Globus pallidus (tissue), 1 donor: ENCODE measurements at regions not wholly inside any gene's neighbourhood (a gene's known extent, or its start where the extent isn't known, plus 50 kb on each side); places are given as distances from the start of the nearest gene placed in this dataset.

Experiments
- DNase-seq: peaks from one replicate; pipeline ENCODE4 v3.0.0-alpha.2; 2015; ENCODE audit warnings: low spot score

GRCh38 chr1:208513799-208514198, 269.6 kb upstream of the PLXNA2 start:
- DNase-seq: no peak

- no peak for DNase-seq
Observed at GRCh38 chr1:208515129-208515528, 270.9 kb upstream of the PLXNA2 start.

DNA sequence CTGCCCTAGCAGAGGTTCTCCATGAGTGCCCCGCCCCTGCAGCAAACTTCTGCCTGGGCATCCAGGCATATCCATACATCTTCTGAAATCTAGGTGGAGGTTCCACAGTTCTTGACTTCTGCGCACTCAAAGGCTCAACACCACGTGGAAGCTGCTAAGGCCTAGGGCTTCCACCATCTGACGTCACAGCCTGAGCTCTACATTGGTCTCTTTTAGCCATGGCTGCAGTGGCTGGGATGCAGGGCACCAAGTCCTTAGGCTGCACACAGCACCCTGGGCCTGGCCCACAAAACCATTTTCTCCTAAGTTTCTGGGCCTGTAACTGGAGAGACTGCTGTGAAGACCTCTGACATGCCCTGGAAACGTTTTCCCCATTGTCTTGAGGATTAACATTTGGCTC, 272.6 kb upstream of the PLXNA2 start:
- DNase-seq: no peak

- no peak for DNase-seq
Observed at GRCh38 chr1:208520438-208521099, 276.4 kb upstream of the PLXNA2 start.

GRCh38 chr1:208521534-208521933, 277.4 kb upstream of the PLXNA2 start:
- no peak for DNase-seq

DNA sequence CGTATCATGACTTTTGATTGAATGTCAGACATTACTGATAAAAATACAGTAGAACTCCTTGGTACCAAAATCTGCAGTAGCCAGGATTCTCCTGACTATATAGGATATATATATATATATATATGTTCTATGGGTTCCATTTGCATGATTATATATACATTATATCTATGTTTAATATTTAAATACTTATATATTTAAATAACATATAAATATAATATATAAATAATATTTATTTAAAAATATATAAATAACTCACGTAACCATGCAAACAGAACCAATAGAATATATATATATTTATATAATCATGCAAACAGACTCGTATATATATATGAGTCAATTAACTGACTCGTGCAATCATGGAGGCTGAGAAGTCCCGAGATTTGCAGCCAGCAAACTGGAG, 278.8 kb upstream of the PLXNA2 start:
- DNase-seq: no peak

DNA sequence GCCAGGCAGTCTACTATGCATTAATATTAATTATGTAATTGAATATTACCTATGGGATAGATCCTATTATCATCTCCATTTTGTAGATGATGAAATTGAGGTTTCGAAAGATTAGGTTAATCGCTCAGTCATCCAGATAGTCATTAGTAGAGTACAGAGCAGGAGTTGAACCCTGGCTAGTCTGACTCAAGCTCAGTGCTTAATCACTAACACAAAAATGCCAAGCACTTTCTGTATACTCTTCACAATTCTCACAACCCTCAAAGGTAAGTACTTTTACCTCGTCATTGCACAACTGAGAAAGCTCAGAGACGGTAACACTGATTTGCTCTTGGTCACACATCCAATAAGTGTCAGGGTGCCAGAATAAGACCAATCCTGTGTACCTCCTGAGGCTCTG, 280.2 kb upstream of the PLXNA2 start:
- DNase-seq: no peak

DNA sequence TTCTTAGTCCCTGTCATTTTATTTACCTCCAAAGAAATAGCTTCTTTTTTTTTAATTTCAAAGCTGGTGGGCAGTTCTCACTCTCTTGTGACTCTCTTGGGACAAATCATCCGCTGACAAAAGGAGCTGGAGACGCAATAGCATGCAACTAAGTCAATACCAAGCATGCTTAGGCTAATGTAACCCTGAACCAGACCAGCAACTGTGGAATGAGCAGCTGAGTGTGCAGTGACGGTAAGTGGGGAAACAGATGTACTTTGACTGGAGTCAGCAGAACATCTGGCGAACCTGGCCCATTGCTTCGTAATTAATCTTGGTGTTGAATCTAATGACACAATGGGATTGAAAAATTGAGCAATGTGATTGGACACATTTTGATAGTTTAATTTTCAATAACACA, 280.7 kb upstream of the PLXNA2 start:
- DNase-seq: no peak

- DNase-seq: no peak
Observed at GRCh38 chr1:208525417-208525816, 281.2 kb upstream of the PLXNA2 start.

- no peak for DNase-seq
Observed at GRCh38 chr1:208526613-208527125, 282.5 kb upstream of the PLXNA2 start.

DNA sequence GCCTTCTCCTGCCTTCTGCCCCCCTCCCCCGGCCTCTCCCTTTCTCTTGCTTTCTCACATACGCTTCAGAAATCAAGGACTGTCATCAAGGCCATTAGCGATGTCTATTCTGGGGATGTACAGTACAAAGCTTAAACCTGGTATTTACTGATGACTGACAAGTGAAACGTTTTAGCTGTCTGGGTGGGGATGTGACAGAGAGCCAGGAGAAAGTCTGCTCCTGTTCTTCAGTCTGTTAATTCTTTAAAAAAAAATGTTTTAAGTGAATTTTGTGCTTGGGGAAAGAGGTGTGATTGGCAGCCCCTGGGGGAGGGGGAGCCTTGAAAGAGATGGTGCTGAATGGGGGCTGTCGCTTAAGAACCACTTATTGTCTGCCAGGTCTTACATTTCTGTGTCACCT, 283.0 kb upstream of the PLXNA2 start:
- no peak for DNase-seq

DNA sequence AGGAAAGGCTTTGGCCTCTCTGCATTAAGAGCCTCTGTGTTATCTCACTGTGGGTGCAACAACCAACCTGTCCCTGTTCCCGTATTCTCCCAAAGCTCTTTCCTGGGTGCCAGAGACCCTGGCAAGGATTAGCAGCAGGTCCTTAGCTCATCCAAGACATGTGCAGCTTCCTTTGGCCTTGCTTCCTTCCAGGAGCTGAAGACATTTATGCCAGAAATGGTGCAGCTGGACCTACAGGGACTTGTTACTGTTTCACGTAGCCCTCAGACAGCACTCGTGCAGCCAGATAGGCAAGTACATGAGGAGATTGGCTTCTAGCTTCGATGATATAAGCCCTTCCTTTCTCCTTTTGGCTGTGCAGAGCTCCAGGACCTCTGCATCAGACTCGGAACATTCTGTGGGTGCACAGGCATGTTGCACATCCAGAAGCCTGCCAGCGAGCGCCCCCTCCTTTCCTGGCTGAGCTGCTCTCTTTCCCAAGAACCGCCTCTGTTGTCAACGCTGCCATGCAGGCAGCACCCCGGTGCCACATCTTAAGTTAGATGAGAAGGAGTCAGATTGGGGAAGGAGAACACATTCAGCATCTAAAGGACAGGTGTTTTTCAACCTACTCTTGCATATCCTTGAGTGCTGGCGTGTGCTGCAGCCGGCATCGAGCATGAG, 284.5 kb upstream of the PLXNA2 start:
- DNase-seq: no peak

DNA sequence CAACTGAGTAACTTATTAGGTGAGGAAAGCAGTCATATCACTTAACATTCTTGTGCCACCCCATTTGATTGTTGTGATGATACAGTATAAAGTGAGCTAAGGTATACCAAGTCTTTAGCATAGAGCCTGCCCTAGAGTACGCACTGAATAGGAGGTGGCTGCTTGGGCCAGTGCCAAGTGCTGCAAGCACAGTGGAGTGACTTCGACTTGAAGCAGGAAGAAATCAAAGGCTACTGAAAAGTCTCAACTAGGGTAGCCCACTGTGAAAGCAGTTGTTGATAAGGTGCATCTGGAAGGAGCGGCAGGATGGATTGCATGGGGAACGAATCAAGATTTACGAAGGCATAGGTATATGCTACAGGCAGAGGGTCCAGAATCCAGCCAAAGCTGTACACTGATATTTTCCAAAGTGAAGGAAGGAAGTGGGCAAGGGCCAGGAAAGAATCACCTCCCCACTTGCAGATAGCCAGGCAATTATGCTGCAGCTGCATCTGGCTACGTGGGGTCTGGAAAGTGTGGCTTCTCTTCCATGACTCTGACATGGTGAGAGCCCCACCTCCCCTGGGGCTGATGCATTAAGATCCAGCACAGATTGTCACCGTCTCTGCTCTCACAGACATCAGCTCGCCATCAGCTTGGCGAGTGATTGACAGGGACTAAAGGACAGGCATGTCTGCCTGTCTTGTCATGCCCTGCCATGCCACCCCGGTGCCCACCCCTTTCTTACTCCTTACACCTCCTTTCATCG, 287.0 kb upstream of the PLXNA2 start:
- DNase-seq: no peak

- DNase-seq: no peak
Observed at GRCh38 chr1:208533746-208534598, 289.8 kb upstream of the PLXNA2 start.

- DNase-seq: no peak
Observed at GRCh38 chr1:208534599-208534897, 290.4 kb upstream of the PLXNA2 start.

DNA sequence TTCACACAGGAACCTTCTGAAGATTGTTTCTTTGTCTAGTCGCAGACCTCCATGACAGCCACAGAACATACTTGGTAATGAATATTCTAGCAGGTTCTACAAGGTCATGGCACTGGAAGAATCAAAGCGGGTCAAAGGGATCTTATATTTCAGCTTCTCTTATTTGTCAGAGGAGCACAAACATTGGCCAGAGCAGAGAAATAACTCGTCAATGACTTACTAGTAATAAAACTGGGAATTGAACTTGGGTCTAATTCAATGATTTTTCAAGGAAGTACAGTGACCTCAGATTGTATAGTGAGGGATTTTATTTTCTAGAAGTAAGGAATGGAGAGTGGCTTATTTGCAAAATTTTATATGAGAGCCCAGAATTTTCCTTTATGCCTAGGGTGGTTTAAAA, 290.8 kb upstream of the PLXNA2 start:
- DNase-seq: no peak

DNA sequence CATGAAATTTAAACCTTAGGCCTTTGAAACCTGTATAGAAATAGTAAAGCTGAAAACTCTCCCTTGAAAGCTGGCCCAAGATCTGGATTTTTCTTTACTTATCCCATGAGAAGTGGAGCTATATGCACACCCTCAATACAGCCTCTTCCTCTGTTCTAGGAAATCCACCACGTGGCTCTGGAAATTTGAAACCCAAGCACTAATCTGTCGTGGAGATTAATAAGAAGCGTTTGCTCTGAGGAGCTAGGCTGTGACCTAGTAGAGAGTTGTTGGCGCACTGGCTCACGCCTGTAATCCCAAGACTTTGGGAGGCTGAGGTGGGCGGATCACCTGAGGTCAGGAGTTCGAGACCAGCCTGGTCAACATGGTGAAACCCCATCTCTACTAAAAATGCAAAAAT, 291.3 kb upstream of the PLXNA2 start:
- DNase-seq: no peak

GRCh38 chr1:208536212-208536611, 292.0 kb upstream of the PLXNA2 start:
- DNase-seq: no peak

DNA sequence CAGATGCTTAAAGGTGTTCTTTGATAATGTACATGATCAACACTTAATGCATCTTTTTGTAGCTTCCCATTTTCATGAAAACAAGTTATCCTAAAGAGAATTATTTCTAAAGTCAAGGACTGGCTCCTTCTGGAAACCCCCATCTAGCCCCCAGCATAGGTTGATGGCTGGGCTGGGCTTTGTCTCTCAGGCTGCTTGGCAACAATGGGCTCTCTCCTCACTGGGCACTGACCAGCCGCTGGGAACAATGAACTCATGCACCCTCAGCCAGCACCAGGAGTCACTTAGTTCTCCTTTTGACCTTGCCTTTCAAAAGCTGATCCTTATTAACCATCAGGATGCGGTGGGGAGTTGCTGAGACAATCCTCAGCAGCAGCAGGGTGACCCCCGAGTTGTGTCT, 293.0 kb upstream of the PLXNA2 start:
- DNase-seq: no peak

- no peak for DNase-seq
Observed at GRCh38 chr1:208538078-208538477, 293.9 kb upstream of the PLXNA2 start.

- no peak for DNase-seq
Observed at GRCh38 chr1:208538587-208538986, 294.4 kb upstream of the PLXNA2 start.

- DNase-seq: no peak
Observed at GRCh38 chr1:208540724-208541123, 296.5 kb upstream of the PLXNA2 start.
